Breast epithelium (tissue), 3 donors: ENCODE measurements at regions not wholly inside any gene's neighbourhood (a gene's known extent, or its start where the extent isn't known, plus 50 kb on each side); places are given as distances from the start of the nearest gene placed in this dataset.

Experiments
- POLR2A ChIP-seq: fragments of 450-650 bp; IDR thresholded peaks from one replicate; pipeline ENCODE4 v1.6.1; 2016; ENCODE audit warnings: antibody characterized with exemption, mild to moderate bottlenecking, moderate library complexity
- POLR2AphosphoS5 ChIP-seq, 3 donors: sonication (generic); formaldehyde crosslinking; IDR thresholded peaks; one replicate each; pipeline ENCODE4 v1.6.1; 2017; ENCODE audit warnings: antibody characterized with exemption in 3 of 3
- TF ChIP-seq, protein P1 (sequence below), 3 donors: fragments of 450-650 bp; IDR thresholded peaks; one replicate each; pipeline ENCODE4 v1.5.1; 2016 to 2017; ENCODE audit warnings: antibody characterized with exemption in 3 of 3, mild to moderate bottlenecking in 3 of 3, moderate library complexity in 3 of 3

DNA sequence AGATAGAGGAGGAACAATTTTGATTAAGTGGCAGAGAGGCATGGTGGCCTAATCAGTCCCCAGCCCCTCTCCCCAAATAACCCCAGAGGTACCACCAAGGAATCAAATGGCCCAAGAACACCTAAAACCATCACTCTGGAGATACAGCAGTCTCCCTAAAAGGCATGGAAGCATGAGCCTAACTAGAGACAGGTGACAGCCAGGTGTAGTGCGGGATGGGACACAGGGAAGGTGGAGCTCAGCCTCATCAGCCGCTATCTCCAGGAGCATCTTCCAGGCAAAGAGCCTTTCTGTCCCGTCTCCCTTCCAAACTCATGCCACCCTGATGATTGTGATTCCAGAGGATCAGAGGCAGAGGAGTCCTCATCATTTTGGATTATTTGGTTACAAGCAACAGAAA lies 144.7 kb downstream of the COPS8 start:
- TF ChIP-seq, protein P1, sequence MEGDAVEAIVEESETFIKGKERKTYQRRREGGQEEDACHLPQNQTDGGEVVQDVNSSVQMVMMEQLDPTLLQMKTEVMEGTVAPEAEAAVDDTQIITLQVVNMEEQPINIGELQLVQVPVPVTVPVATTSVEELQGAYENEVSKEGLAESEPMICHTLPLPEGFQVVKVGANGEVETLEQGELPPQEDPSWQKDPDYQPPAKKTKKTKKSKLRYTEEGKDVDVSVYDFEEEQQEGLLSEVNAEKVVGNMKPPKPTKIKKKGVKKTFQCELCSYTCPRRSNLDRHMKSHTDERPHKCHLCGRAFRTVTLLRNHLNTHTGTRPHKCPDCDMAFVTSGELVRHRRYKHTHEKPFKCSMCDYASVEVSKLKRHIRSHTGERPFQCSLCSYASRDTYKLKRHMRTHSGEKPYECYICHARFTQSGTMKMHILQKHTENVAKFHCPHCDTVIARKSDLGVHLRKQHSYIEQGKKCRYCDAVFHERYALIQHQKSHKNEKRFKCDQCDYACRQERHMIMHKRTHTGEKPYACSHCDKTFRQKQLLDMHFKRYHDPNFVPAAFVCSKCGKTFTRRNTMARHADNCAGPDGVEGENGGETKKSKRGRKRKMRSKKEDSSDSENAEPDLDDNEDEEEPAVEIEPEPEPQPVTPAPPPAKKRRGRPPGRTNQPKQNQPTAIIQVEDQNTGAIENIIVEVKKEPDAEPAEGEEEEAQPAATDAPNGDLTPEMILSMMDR (IDR thresholded peaks at IDR 0.05): no peak
- no peak for TF ChIP-seq POLR2AphosphoS5 (IDR thresholded peaks at IDR 0.05)
- no peak for TF ChIP-seq POLR2A
